Mucosa of rectum (tissue), 2 donors: ENCODE measurements at regions not wholly inside any gene's neighbourhood (a gene's known extent, or its start where the extent isn't known, plus 50 kb on each side); places are given as distances from the start of the nearest gene placed in this dataset.

Experiments used
- H3K27ac ChIP-seq, 2 donors: one replicate each; pipeline ENCODE4 v1.7.0; 2013; ENCODE audit warnings: inconsistent platforms in 2 of 2, low read depth in 2 of 2, low read length in 2 of 2
- H3K27me3 ChIP-seq, 2 donors: one replicate each; pipeline ENCODE4 v1.7.0; 2013; ENCODE audit warnings: low read length in 2 of 2; ENCODE audit not compliant: control insufficient read depth in 2 of 2, insufficient read depth in 2 of 2
- H3K36me3 ChIP-seq, 2 donors: one replicate each; pipeline ENCODE4 v1.7.0; 2013; ENCODE audit warnings: low read length in 2 of 2; ENCODE audit not compliant: control insufficient read depth in 2 of 2, insufficient read depth in 2 of 2
- H3K4me1 ChIP-seq, 2 donors: one replicate each; pipeline ENCODE4 v1.7.0; 2013; ENCODE audit warnings: low read length in 2 of 2, mild to moderate bottlenecking in 1 of 2; ENCODE audit not compliant: control insufficient read depth in 2 of 2, insufficient read depth in 2 of 2
- H3K4me3 ChIP-seq, 2 donors: one replicate each; pipeline ENCODE4 v1.7.0; 2013; ENCODE audit warnings: low read length in 2 of 2
- H3K9ac ChIP-seq, 2 donors: one replicate each; pipeline ENCODE4 v1.7.0; 2013; ENCODE audit warnings: low read length in 2 of 2, low read depth in 1 of 2, mild to moderate bottlenecking in 1 of 2
- H3K9me3 ChIP-seq, 2 donors: one replicate each; pipeline ENCODE4 v1.7.0; 2013; ENCODE audit warnings: low read length in 2 of 2; ENCODE audit not compliant: control insufficient read depth in 2 of 2
- donor health status: healthy.
- donor health status: Normal muscosa, but diverticular disease.

- no peak overlapping the region for H3K4me3 ChIP-seq
These were observed 189.5 kb upstream of the CTAGE1 start for GRCh38 chr18:22607284-22607635.

GRCh38 chr18:22608847-22609246, 191.1 kb upstream of the CTAGE1 start:
- H3K4me3 ChIP-seq: no peak overlapping the region

More at GRCh38 chr18:22607284-22607635, 189.5 kb upstream of the CTAGE1 start:
- Histone ChIP-seq H3K9ac (no peak overlapping the region), H3K27ac (no peak overlapping the region), H3K36me3 (no peaks in the 10 kb centered on the region), H3K27me3 (no peaks in the 10 kb centered on the region), H3K9me3 (no peaks in the 10 kb centered on the region), H3K4me1 (peaks cover 0 to 2% of the 10 kb centered on the region in 2 donors)

GRCh38 chr18:22609642-22610041, 191.9 kb upstream of the CTAGE1 start:
- no peaks in the 10 kb centered on the region for H3K9me3 ChIP-seq
- H3K4me3 ChIP-seq: no peak overlapping the region
- H3K27me3 ChIP-seq: no peaks in the 10 kb centered on the region
- H3K36me3 ChIP-seq: no peaks in the 10 kb centered on the region
- no peak overlapping the region for H3K27ac ChIP-seq
- H3K4me1 ChIP-seq: peaks cover 4% of the 10 kb centered on the region in 2 donors
- H3K9ac ChIP-seq: no peak overlapping the region

More at GRCh38 chr18:22608847-22609246, 191.1 kb upstream of the CTAGE1 start:
- H3K9ac ChIP-seq: no peak overlapping the region
- no peaks in the 10 kb centered on the region for H3K27me3 ChIP-seq
- H3K36me3 ChIP-seq: no peaks in the 10 kb centered on the region
- H3K27ac ChIP-seq: no peak overlapping the region
- H3K4me1 ChIP-seq: peaks cover 4% of the 10 kb centered on the region in 2 donors
- no peaks in the 10 kb centered on the region for H3K9me3 ChIP-seq

DNA sequence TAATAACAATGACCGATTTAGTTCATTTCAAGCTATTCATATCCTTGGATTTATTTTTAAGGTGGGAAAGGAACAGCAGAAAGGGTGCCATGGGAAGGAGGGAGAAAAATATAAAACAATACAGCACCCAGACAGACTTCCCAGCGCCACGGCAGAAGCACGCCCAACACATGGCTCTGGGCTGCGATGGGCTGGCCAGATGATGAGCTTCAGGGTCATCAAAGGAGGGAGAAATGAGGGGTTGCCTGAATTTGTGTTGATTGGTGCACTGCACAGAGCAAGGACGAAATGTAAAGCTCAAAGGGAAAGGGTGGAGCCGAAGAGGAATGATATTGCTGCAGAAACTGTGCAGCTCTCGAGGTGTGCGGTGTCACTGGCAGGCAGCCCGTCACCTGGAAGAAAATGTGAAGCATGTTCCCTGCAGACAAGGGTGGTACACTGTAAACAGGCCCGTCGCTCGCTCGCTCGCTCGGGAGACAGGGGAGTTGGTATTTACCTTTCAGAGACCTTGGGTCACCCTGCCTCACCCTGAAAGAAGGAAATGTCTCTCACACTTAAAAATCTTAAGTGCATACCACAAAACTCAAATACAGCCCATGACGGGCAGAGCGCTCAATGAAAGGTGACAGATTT, 195.5 kb upstream of the CTAGE1 start:
- Histone ChIP-seq H3K27me3 (no peaks in the 10 kb centered on the region), H3K36me3 (no peaks in the 10 kb centered on the region), H3K4me3 (peak overlapping the region; percentile 37 to 38), H3K9ac (peak overlapping the region in 1 of 2 donors; percentile 31), H3K9me3 (no peaks in the 10 kb centered on the region), H3K27ac (peak overlapping the region; percentile 19 to 27), H3K4me1 (peaks cover 4% of the 10 kb centered on the region in 2 donors)

DNA sequence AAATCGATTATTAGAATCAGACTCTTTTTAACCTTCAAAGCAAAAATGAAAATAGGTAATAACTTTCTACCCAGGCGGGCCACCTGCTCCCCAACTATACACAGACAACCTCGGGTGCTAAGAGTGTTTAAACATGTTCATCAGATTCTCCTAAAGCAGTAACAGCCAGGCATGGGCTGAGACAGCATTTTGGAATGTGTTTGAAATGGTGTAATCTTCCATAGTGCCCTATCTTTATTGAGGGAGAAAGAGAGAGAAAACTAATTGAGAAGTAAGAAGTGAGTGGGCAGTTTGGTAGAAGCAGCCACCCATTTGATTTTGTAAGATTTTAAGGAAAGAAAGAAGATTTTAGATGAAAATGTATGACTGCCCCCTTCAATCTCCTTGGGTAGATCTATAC, 196.1 kb upstream of the CTAGE1 start:
- H3K36me3 ChIP-seq: no peaks in the 10 kb centered on the region
- H3K9ac ChIP-seq: peak overlapping the region in 1 of 2 donors; percentile 31
- H3K27me3 ChIP-seq: no peaks in the 10 kb centered on the region
- H3K27ac ChIP-seq: peak overlapping the region in 1 of 2 donors; percentile 7
- no peak overlapping the region for H3K4me3 ChIP-seq
- peaks cover 4% of the 10 kb centered on the region in 2 donors for H3K4me1 ChIP-seq
- H3K9me3 ChIP-seq: no peaks in the 10 kb centered on the region

DNA sequence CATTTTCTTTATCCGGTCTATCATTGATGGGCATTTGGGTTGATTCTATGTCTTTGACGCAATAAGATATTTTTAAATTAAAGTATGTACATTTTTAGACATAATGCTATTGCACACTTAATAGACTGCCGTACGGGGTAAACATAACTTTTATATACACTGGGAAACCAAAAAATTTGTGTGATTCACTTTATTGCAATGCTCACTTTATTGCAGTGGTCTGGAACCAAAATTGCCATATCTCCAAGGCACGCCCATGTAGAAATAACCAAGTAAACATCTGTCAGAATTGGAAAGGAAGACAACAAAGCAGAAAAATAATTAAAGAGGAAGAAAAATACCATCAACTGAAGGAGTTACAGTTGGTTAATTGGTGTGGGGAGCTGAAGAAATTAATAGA, 205.8 kb upstream of the CTAGE1 start:
- Histone ChIP-seq H3K27me3 (no peaks in the 10 kb centered on the region), H3K4me1 (peaks cover 4 to 6% of the 10 kb centered on the region in 2 donors), H3K27ac (no peak overlapping the region), H3K36me3 (no peaks in the 10 kb centered on the region), H3K9me3 (no peaks in the 10 kb centered on the region), H3K9ac (no peak overlapping the region), H3K4me3 (no peak overlapping the region)

- Histone ChIP-seq H3K4me3 (no peak overlapping the region), H3K27ac (no peak overlapping the region), H3K27me3 (no peaks in the 10 kb centered on the region), H3K4me1 (peaks cover 4 to 6% of the 10 kb centered on the region in 2 donors), H3K9ac (no peak overlapping the region), H3K36me3 (no peaks in the 10 kb centered on the region), H3K9me3 (no peaks in the 10 kb centered on the region)
These were observed 206.5 kb upstream of the CTAGE1 start for GRCh38 chr18:22624176-22624575.

DNA sequence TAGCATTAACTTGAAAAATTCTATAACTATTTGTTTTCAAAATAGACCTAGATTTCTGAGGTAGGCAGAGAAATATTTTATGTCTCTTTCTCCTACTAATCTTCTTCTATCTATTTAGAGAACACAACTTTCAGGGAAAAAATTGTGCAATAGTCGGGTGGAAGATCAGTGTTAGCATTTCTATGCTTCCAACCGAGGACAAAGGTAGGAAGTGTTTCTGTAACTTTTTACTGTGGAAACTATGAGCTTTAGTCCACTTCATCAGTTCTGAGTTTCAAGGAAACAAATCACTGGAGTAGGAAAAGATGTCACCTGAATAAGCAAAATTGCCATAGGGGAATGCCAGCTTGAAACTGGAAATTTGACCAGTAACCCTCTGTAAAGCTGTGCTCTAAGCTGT, 207.7 kb upstream of the CTAGE1 start:
- Histone ChIP-seq H3K27ac (no peak overlapping the region), H3K9ac (no peak overlapping the region), H3K27me3 (no peaks in the 10 kb centered on the region), H3K36me3 (no peaks in the 10 kb centered on the region), H3K9me3 (no peaks in the 10 kb centered on the region), H3K4me3 (no peak overlapping the region), H3K4me1 (peaks cover 4 to 6% of the 10 kb centered on the region in 2 donors)

- no peak overlapping the region for H3K27ac ChIP-seq
- H3K36me3 ChIP-seq: no peaks in the 10 kb centered on the region
- no peaks in the 10 kb centered on the region for H3K9me3 ChIP-seq
- H3K27me3 ChIP-seq: no peaks in the 10 kb centered on the region
- no peak overlapping the region for H3K4me3 ChIP-seq
- H3K4me1 ChIP-seq: peaks cover 4 to 6% of the 10 kb centered on the region in 2 donors
- no peak overlapping the region for H3K9ac ChIP-seq
These were observed 209.1 kb upstream of the CTAGE1 start for GRCh38 chr18:22626771-22627170.

GRCh38 chr18:22627506-22627905, 209.8 kb upstream of the CTAGE1 start:
- no peak overlapping the region for H3K27ac ChIP-seq
- H3K36me3 ChIP-seq: no peaks in the 10 kb centered on the region
- H3K4me1 ChIP-seq: peaks cover 4 to 6% of the 10 kb centered on the region in 2 donors
- H3K27me3 ChIP-seq: no peaks in the 10 kb centered on the region
- no peak overlapping the region for H3K4me3 ChIP-seq
- no peak overlapping the region for H3K9ac ChIP-seq
- no peaks in the 10 kb centered on the region for H3K9me3 ChIP-seq
